ENCODE measurements at regions not wholly inside any gene's neighbourhood (a gene's known extent, or its start where the extent isn't known, plus 50 kb on each side); places are given as distances from the start of the nearest gene placed in this dataset.

DNA sequence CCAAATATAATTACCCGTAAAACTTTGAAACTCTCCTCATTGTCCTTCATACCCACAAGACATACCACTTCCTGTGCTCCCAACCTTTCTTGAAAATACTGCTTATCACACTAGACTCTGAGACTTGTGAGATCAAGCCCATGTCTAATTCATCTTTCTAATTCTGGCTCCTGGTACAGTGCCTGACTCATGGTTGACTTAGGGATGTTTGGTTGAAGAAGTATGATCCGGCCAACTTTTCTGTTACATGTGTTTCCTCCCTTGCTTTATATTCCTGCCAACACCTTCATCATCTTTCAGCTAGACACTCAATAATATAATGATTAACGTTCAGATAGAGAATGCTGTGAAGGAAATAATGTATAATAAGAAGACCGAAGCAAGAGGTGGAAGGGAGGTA is 58.2 kb downstream of the MEX3B start:
- DNase-seq: no peak

DNA sequence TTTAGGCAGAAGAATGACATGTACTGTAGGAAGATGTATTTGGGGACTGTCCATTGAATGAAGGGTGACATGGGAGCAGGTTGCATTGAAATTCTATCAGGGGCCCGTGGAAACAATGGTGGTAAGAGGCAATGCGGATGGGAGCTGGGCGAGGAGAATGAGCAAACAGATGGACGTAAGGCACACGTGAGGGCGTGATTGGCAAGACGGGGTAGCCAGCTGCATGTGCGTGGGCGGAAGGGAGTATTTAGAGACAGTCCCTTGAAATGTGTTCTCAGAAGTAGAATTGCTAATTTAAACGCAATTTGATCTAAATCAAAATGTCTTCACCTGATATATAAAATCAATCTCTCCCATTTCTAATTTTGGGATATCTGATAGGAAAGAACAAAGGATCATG is 62.3 kb downstream of the MEX3B start:
- no peak for DNase-seq

DNA sequence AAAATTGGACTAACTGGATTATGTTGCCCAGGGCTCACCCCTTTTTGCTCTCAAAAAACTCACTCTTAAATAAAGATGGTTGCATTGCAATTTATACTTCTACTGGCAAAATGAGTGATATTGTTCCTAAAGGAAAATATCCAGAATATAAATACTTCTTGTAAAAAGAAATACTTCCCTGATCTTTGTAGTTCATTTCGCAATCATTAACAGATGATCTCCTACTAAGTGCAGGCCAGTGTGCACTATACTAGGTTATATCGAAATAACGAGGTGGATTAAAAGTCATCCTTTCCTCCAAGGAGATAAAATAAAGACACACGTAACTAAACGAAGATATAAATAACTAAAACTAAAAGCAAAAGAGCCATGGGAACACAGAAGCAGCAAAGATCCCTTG is 63.0 kb downstream of the MEX3B start:
- DNase-seq: no peak

DNA sequence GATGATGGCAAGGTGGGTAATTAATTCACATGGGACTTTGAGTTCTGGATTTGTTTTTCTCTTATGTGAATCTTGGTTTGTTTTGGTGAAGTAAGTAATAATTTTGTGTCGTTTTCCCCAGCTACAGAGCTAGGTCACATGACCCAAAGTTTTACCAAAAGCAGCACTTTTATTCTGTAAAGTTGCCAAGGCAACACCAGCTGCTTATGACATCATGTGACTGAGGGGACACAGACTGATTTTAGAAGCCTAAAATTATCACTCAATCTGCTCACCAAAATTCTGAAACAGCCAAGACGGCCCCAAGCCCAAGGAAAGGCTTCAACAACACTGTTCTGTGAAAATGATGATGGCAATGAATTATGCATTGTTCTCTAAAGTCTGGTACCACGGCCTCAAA is 63.9 kb downstream of the MEX3B start:
- DNase-seq: no peak

DNA sequence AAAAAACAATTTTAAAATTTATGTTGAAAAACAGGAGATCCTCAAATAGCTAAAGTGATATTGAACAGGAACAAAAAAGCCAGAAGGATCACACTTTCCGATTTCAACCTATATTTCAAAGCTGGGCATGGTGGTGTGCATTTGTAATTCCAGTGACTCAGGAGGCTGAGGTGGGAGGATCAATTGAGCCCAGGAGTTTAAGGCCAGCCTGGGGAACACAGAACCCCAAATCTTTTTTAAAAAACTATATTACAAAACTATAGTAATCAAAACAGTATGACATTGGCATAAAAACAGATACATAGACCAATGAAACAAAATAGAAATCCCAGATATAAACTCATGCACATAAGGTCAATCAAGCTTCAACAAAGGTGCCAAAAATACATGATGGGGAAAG is 68.4 kb downstream of the MEX3B start:
- no peak for DNase-seq

DNA sequence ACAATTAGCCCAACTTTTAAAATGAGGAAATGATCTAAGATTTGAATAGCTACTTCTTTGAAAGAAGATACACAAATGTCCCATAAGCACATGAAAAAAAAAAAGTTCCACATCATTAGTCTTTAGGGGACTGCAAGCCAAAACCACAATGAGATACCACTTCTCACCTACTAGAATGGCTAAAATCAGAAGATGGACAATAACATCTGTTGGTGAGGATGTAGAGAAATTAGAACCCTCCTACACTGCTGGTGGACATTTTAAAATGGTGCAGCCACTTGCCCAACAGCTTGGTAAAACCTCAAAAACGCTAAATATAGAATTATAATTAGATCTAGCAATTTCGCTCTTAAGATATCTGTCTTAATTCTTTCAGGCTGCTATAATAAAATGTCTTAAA is 77.1 kb downstream of the MEX3B start:
- DNase-seq: no peak

DNA sequence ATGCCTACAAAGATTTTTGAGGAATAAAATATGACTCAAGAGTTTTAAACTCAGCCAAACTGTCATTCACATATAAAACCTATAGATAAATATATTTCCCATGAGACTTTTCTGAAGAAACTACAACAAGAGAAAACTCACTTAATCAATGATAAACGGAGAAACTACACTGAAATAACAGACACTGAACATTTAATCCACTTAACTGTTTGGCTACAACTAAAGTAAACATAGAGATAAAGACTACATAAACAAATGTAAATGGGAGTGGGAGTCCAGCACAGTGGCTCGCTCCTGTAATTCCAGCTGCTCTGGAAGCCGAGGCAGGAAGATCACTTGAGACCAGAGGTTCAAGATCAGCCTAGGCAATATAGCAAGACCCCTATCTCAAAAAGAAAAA is 79.2 kb downstream of the MEX3B start:
- no peak for DNase-seq

DNA sequence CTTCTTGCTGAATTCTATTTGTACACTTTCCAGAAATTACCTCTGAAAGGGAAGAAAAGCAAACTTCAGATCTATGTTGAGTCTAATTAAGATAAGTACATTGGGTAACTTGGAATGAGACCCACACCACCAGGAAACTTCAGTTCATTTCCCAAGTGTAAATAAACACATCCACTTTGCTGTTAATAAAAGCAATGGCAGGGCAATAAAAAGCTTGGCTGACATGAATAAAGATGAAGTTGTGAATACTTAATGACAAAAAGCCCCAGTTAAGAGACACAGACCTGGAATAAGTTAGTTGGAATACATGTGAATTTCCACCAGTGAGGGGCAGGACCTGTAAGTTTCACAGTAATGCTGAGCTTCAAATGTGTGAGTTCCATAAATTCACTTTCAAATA is 83.3 kb downstream of the MEX3B start:
- no peak for DNase-seq

DNA sequence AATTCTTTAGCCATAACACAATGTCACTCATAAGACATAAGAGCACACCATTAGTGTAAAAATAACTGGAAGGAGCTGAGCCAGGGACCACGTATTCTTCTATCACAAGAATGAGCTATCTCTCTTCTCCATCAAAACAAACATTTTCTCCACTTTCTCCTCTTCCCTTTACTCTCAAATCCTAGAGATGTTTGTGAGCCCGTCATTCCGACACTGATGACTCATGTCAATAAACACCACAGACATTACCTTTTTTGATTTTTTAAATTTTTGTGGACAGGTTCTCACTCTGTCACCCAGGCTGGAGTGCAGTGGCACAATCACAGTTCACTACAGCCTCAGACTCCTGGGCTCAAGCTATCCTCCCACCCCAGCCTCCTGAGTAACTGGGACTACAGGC is 86.6 kb downstream of the MEX3B start:
- no peak for DNase-seq

DNA sequence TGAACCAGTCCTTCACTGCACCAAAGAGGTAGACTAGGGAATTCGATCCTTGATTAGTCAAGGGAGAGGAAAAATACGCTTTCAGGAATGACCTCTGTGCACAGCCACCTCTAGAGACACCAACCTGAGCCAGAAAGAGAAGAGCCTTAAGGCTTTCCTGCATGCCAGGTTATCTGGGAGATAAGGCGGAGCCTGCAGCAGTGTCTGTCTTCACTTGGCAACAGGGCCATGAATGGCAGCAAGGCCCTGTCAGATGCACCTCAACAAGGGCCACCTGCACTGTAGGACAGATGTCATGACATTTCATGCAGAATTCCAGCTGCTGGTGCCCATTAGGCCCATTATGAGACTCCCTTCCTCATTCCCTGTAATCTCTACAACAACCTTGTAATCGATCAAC is 88.1 kb downstream of the MEX3B start:
- no peak for DNase-seq

DNA sequence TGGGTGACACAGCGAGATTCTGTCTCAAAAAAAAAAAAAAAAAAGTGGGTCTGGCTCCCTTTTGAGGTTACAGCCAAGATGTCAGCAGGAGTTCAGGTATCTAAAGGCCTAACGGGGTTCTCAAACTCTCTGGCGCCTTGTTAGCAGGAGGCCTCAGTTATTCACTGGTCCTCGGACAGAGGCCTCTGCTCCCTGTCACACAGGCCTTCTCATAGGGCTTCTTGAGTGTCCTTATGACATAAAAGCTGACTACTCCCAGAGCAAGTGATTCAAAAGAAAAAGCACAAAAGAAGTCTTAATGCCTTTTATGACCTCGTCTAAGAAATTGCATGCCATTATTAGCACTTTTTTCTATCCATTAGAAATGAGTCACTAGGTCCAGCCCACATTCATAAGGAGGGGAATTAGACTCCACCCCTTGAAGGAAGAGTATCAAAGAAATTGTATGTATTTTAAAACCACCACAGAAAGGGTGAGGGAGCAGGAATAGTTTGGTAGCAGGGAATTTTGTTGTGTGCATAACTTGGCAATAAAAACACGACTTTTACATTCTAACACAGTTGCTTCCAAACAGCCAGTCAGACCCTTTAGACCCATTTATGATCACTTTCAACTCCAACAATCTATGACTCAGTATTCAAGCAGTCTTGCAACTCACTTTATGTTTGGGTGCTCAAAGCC is 90.3 kb downstream of the MEX3B start:
- DNase-seq: no peak

DNA sequence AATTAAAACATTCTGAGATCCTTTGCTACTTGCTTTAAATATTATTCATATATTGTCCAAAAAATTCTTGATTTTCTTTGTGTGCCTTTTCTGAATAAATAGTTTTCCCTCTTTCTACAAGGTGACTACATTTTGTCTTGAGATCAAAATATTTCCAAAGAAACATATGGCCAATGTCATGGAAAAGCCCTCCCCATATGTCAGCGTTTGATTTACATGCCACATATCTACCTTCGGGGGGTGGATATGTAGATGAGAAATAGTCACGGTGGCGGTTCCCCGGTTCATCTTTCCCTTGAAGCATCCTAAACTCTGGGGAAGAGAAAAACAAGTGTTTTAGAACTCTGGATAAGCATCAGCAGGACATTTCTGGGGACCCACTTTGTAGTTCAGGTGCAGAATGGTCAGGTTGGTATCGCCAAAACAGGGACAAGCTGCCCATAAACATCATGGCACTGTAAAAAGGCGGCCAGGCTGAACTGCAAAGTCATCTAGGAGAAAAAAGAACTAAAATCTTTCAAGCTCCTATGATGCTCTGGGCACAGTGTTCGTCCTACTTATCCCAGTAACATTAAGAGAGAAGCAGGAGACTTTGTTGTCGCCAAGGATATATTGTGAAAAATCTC is 91.5 kb downstream of the MEX3B start:
- no peak for DNase-seq

DNA sequence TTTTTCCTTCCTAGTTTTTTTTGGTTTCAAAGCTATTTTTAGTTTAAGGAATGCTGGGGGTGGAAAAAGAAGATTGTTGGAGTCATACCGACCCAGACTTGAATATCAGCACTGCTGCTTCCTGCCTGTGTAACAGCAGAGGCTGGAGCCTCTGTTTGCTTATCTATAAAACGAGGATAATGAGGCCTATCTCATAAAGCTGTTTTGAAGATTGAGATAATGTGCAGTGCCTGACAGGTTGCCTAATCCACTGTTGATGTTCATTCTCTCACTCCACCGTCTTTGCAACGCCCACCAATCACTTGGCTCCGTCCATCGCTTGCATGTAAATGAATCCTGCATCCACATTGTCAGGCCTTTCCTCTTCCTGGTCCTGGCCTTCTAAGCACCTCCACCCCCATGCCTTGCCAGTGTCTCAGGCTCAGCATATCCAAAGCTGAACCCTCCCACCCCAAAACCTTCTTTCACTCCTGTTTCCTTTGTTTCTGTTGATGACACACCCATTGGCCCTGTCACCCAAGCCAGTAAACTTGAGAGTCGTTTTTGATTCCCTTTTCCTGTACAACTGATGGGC is 94.9 kb downstream of the MEX3B start:
- no peak for DNase-seq

DNA sequence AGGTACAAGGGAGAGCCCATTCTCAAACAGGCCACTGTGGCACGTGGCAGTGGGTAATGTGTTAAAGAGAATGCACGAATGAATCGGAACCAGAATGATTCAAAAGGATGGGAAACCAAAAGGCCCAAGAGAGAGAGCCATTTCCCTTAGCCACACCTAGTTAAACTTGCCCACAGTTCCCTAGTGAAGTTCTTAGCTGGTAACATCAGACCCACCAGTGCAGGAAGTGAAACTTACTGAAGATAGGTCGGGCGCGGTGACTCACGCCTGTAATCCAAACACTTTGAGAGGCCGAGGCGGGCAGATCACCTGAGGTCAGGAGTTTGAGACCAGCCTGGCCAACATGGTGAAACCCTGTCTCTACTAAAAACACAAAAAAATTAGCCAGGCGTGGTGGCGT is 97.1 kb downstream of the MEX3B start:
- DNase-seq: no peak

DNA sequence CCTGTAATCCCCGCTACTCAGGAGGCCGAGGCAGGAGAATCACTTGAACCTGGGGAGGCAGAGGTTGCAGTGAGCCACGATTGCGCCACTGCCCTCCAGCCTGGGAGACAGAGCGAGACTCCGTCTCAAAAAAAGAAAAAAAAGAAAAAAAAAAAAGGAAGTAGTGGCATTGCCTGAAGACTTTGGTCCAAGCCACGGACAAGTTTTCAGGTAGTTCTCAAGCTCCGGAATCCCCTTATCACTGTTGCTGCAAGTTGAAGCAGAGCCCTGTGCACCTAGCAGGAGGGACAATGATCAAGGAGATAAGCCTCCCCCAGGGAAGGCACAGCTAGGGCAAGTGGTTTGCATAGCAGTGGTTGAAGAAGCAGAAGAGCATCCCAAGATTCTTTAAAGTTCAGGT is 97.6 kb downstream of the MEX3B start:
- no peak for DNase-seq

DNA sequence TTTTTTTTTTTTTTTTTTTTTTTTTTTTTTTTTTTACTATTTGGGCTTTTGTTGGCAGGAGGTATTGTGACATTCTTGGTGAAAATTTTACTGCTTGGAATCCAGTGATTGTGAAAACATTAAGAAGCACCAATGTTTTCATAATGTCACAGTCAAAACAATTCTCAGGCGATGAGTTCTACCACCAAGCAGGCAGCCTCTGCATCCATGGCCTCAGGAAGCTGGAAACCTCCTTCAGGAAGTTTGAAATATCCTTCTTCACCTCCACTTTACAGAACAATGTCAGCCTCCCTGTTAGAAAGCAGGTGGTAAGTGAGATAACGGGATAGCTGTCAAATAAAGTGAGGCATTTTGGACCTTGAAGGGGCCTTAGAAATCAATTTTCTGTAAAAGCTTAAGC is 98.3 kb downstream of the MEX3B start:
- no peak for DNase-seq

DNA sequence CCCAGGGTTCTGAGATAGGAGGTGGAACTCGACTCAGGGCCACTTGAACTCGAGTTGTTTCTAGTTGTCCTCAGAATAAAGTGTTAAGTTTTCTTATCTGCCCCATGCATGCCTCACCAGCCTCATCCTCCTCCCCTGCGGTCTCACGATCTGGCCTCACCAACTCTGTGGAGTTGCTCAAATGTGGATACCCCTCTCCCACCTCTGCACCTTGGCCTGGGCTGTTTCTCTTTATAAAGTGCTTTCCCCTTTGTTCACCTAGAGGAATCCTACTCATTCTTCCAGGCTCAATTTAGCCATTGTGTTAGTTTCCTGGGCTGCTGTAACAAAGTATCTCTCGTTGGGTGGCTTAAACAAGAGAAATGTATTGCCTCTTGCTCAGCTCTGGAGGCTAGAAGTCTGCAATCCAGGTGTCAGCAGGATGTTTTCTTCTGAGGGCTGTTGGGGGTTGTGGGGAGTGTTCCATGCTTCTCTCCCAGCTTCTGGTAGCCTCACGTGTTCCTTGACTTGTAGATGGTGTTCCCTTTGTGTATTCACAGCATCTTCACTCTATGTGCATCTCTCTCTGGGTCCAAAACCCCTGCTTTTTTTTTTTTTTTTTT is 100.7 kb downstream of the MEX3B start:
- no peak for DNase-seq

DNA sequence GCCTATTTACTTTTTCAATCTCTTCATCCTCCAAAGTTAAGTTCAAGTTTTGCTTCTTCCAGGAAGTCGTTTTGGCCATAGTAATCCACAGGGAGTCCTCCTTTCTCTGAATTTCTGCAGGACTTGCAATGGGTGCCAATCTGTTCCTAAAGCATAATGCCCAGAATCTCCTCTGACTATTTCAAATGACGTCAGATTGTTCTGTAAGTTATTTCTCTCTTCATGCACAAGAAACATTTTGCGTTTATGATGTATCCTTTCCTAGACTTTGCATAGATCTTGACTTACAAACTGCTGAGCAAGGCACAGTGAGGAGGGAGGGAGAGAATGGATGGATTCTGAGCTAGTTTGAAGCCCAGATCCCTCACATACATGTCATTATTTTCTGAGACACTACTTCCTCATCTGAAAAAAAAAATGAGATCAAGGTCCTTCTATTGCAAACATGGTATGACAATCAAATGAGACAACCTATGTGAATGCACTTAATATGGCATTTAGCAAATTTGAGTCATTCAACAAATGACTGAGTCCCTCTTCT is 103.1 kb downstream of the MEX3B start:
- no peak for DNase-seq

DNA sequence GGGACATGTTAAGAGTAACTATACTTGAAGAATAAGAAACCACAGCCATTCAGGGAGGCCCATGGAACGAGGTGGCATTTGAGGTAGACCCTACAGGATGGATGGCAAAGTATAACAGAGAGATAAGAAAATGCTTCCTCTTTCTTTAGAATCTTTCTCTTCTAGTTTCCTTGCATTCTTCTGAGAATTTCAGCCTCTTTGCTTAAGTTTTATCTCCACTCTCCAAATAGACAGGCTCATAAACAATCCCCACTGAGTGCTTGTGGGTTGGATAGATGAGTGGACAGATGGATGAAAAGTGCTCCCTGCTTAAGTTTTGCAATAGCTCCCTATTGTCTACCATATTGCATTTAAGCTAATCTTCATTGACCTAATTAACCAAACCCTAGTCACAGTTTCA is 103.7 kb downstream of the MEX3B start:
- DNase-seq: no peak

DNA sequence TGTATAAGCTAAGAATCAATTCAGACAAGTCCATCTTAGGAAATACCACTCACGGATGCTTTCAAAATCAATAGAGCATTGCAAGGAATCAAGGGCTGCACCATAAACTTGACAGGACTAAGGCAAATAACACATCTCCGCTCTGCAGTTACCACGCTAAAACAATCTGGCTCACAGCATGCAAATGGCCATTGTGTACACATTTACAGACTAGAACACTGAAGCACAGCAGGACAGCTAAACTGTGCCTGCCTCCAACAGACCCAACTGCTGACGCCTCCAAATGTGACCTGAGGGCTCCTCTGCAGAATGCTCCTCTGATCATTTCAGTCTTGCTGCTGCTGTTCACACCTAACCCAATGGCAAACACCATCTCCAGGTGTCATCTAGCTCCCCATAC is 104.3 kb downstream of the MEX3B start:
- peak; percentile 26 for DNase-seq

DNA sequence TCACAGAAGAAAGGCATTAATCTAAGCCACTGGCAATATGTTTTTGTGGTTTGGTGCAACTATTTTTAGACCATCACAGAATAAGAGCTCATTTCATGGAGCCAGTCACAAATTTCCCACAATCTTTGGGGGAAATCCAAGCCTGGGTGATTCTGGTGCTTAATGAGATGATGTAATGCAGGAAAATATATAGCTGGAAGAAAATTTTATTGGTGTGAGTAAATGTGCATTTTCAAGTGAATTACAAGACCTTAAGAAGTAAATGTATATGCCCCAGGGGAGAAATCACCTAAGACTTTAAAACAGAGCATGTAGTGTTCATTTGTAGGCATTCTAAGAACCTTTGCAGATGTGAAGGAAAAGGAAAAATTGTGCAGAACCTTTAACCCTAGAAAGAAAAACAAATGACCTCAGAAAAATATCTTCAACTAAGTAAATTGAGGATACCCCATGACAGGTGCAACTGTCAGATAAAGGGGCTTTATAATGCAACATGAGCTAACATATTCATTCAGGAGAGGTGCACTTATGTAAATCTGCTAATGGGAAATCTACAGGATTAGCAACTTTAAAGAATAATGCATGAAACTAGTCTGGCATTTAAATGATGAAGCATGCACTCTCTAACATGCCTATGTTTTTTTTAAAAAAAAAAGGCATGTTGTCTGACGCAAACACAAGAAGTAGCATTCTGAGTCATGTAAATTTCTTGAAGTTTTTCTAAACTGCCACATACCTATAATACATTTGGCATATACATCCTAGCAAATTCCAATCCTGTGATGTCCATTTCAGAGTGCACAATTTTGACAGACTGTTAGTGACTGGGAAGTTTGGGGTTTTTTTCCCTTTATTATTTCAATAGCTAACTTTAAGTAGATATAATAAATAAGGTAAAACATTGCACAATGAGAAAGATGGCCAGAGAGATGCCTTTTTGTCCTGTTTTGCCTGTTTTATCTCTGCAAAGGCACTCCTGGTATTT is 105.1 kb downstream of the MEX3B start:
- DNase-seq: no peak

DNA sequence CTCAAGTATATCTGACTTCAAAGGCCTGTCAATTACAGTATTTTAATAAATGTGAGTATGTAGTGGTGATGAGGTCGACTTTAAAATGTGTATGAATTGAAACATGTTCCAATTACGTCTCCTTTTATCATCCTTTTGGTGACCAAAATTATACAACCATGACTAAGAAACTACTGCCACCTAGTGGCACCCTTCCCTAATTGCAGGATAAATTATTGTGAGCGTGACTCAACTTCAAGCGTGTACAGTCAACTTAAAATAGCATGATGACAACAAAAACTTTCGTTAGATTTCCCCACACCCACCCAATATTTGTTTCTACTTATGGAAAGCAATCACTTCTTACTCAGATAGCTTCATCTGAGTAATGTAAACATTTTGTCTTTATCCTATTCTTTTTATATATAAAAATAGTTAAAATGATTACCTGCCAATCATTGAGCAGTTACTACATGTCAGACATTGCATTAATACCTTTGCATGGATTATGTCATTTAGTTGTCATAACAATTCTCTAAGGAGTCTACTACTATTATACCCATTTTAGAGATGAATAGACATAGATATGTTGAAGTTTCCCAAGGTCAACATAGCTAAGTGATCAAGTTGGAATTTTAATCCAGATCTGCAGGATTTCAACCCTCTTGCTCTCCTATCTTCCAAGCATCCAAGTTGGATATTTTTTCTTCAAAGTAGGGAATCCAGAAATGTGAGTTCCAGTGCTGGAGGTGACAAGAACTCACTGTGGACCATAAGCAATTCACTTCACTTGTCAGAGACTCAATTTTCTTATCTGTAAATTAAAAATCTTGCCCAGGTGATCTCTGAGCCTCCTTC is 106.0 kb downstream of the MEX3B start:
- DNase-seq: no peak
